HG03196 (cell line): ENCODE measurements at regions not wholly inside any gene's neighbourhood (a gene's known extent, or its start where the extent isn't known, plus 50 kb on each side); places are given as distances from the start of the nearest gene placed in this dataset.
"Not testable (repeated sequence)": the region's sequence is repeated elsewhere in the genome, so short reads cannot be mapped to it uniquely, and the experiment has no call there.

Source experiments
- ATAC-seq: cut with Tn5 transposase; IDR thresholded peaks from one replicate; pipeline ENCODE4 v1.9.1; 2021; ENCODE audit not compliant: unreplicated experiment

- ATAC-seq: no peak
These were observed 1015.5 kb upstream of the MIR17HG start for GRCh38 chr13:90331974-90332373.

GRCh38 chr13:90336507-90336906 lies 1011.0 kb upstream of the MIR17HG start:
- no peak for ATAC-seq

- ATAC-seq: not testable (repeated sequence)
These were observed 1006.1 kb upstream of the MIR17HG start for GRCh38 chr13:90341348-90341747.

- not testable (repeated sequence) for ATAC-seq
These were observed 998.9 kb upstream of the MIR17HG start for GRCh38 chr13:90348477-90349136.

GRCh38 chr13:90352763-90353162 lies 994.7 kb upstream of the MIR17HG start:
- ATAC-seq: no peak

- no peak for ATAC-seq
These were observed 992.2 kb upstream of the MIR17HG start for GRCh38 chr13:90355162-90355751.

GRCh38 chr13:90360785-90361184 lies 986.7 kb upstream of the MIR17HG start:
- no peak for ATAC-seq

GRCh38 chr13:90362707-90363106 lies 984.8 kb upstream of the MIR17HG start:
- no peak for ATAC-seq

GRCh38 chr13:90365130-90365529 lies 982.4 kb upstream of the MIR17HG start:
- no peak for ATAC-seq

GRCh38 chr13:90374168-90374567 lies 973.3 kb upstream of the MIR17HG start:
- no peak for ATAC-seq

GRCh38 chr13:90375851-90376250 lies 971.6 kb upstream of the MIR17HG start:
- ATAC-seq: no peak

GRCh38 chr13:90382425-90382824 lies 965.1 kb upstream of the MIR17HG start:
- ATAC-seq: no peak

- no peak for ATAC-seq
These were observed 961.6 kb upstream of the MIR17HG start for GRCh38 chr13:90385781-90386489.

- ATAC-seq: no peak
These were observed 958.5 kb upstream of the MIR17HG start for GRCh38 chr13:90388887-90389452.

- no peak for ATAC-seq
These were observed 958.0 kb upstream of the MIR17HG start for GRCh38 chr13:90389537-90389936.

- no peak for ATAC-seq
These were observed 954.1 kb upstream of the MIR17HG start for GRCh38 chr13:90393408-90393807.

GRCh38 chr13:90395348-90395747 lies 952.1 kb upstream of the MIR17HG start:
- no peak for ATAC-seq

GRCh38 chr13:90395846-90396245 lies 951.6 kb upstream of the MIR17HG start:
- ATAC-seq: no peak

- no peak for ATAC-seq
These were observed 951.2 kb upstream of the MIR17HG start for GRCh38 chr13:90396266-90396665.

GRCh38 chr13:90397503-90397902 lies 950.0 kb upstream of the MIR17HG start:
- no peak for ATAC-seq

- ATAC-seq: no peak
These were observed 947.1 kb upstream of the MIR17HG start for GRCh38 chr13:90400372-90400771.

- ATAC-seq: no peak
These were observed 946.3 kb upstream of the MIR17HG start for GRCh38 chr13:90401150-90401549.
